ENCODE measurements at regions not wholly inside any gene's neighbourhood (a gene's known extent, or its start where the extent isn't known, plus 50 kb on each side); places are given as distances from the start of the nearest gene placed in this dataset.

DNA sequence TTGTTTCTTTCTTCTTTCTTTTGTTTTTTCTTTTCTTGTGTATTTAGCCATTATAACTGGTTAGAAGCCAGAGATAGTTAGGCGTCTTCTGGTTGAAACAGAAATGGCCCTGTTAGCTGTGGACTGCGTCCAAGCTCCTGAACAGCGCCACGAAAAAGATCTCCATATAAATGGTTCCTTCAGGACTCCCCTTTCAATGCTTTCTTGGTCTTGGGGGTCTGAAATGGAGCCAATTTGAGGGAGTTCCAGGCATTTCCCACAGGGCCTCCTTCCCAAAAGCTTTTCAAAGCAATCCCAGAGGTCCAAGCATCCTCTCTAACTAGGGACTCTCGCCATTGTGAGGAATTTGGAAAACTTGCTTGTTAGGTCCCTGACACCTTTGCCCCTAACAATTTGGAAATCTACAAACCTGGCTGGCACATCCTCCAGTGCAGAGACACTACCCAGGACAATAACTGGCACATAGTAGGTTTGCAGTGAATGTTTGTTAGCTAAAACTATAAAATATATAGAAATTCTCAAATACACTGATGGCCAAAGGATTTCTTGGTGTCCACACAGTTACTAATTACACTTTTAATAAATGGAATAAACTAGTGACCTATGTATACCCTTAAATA, 80.1 kb downstream of the MYCN start:
- no peaks in the 10 kb centered on the region for H3K27me3 ChIP-seq (ENCODE audit: insufficient read depth, low read length)
- no peak overlapping the region for H3K4me3 ChIP-seq (ENCODE audit: low read length)
- H2AFZ ChIP-seq (ENCODE audit: low read depth, low read length), result no peak overlapping the region
- H3K9me3 ChIP-seq (ENCODE audit: low read length), result no peaks in the 10 kb centered on the region
- H3K36me3 ChIP-seq (ENCODE audit: insufficient read depth, low read length), result no peaks in the 10 kb centered on the region
- H3K4me1 ChIP-seq (ENCODE audit: insufficient read depth, low read length), result peaks cover 5% of the 10 kb centered on the region

DNA sequence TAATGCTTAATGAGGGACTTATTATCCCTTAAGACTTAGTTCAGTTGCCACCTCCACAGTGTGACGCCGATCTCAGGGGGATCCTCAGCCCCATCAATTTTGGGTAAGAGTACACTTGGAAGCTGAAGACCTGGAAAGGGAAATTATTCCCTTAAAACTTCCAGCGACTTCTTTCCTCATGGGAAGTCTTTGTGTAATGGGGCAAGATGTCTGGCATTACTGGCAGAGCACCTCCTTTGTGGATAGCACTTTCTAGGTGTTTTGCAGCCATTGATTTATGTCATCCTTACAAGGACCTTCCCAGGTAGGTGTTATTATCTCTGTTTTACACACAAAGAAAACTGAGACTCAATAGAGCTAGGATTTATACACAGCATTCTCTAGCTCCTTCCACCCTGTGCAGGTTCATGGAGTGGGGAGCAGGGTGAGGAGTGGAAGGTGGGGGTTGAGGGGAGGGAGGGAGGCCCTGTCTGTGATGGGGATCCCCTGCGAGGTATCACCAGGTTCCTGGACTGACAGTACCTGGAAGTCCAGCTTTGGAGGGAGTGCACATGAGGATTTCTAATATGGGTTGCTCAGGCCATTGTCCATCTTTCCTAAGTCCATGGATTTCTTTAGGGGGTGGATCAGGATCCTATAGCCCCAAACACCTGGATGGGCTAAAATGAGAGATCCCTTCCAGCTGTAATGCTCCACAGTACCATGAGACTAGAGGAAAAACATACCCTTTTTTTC, 79.4 kb downstream of the MYCN start:
- Histone ChIP-seq H3K4me1 (ENCODE audit: insufficient read depth, low read length) (peaks cover 5% of the 10 kb centered on the region), H3K9me3 (ENCODE audit: low read length) (no peaks in the 10 kb centered on the region), H3K27me3 (ENCODE audit: insufficient read depth, low read length) (no peaks in the 10 kb centered on the region), H2AFZ (ENCODE audit: low read depth, low read length) (no peak overlapping the region), H3K4me3 (ENCODE audit: low read length) (no peak overlapping the region), H3K36me3 (ENCODE audit: insufficient read depth, low read length) (no peaks in the 10 kb centered on the region)

GRCh38 chr2:16019060-16019480, 78.7 kb downstream of the MYCN start:
- Histone ChIP-seq H3K4me3 (ENCODE audit: low read length) (no peak overlapping the region), H2AFZ (ENCODE audit: low read depth, low read length) (no peak overlapping the region), H3K4me1 (ENCODE audit: insufficient read depth, low read length) (peaks cover 5% of the 10 kb centered on the region), H3K9me3 (ENCODE audit: low read length) (no peaks in the 10 kb centered on the region), H3K27me3 (ENCODE audit: insufficient read depth, low read length) (no peaks in the 10 kb centered on the region), H3K36me3 (ENCODE audit: insufficient read depth, low read length) (no peaks in the 10 kb centered on the region)

DNA sequence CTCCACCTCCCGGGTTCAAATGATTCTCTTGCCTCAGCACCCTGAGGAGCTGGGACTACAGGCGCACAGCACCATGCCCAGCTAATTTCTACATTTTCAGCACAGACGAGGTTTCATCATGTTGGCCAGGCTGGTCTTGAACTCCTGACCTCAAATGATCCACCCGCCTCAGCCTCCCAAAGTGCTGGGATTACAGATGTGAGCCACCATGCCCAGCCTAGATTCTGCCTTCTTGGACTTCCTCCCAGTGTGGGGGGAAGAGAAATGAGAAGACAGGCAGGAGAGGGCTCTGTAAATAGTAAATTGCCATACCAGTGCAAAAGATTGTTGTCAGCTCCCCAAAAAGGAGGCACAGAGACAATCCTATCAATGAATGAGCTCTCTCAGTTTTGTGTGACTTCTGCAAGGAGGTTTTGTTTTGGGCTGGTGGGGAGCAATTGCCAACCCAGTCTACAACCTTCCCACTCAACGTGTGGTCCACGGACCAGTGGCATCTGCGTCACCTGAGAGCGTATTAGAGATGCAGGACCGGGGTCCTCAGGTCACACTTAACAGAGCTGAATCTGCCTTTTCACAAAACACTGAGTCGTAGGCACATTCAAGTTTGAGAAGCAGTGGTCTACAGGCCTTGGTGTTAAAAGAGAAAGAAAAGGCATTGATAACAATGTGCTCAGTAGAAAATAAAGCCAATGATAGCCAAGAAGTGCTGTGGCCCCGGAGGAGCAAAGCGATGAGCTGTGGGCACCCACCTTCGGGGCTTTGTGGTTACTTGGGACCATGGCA, 78.1 kb downstream of the MYCN start:
- H3K4me1 ChIP-seq (ENCODE audit: insufficient read depth, low read length), result peaks cover 8% of the 10 kb centered on the region
- H3K27me3 ChIP-seq (ENCODE audit: insufficient read depth, low read length), result no peaks in the 10 kb centered on the region
- H2AFZ ChIP-seq (ENCODE audit: low read depth, low read length), result no peak overlapping the region
- H3K9me3 ChIP-seq (ENCODE audit: low read length), result no peaks in the 10 kb centered on the region
- H3K36me3 ChIP-seq (ENCODE audit: insufficient read depth, low read length), result no peaks in the 10 kb centered on the region
- no peak overlapping the region for H3K4me3 ChIP-seq (ENCODE audit: low read length)

GRCh38 chr2:16016282-16016681, 75.9 kb downstream of the MYCN start:
- Histone ChIP-seq H3K36me3 (ENCODE audit: insufficient read depth, low read length) (no peaks in the 10 kb centered on the region), H3K27me3 (ENCODE audit: insufficient read depth, low read length) (no peaks in the 10 kb centered on the region), H3K9me3 (ENCODE audit: low read length) (no peaks in the 10 kb centered on the region), H3K4me3 (ENCODE audit: low read length) (no peak overlapping the region), H3K4me1 (ENCODE audit: insufficient read depth, low read length) (peaks cover 18% of the 10 kb centered on the region), H2AFZ (ENCODE audit: low read depth, low read length) (no peak overlapping the region)

DNA sequence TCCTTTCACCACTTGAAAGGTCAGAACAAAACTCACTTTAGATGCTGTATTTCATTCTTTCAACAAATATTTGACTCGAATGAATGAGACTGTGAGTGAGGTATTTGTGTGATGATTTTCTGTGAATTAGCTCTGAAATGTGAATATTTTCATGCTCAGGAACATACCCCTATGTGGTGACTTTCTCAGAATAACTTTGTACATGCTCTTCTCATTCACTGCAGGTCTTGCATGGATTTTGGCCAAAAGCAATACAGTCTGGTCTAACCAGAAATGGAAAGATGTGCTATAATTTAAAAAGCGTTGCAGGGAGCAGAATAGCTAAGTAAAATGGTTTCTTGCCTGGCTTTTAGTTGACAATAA, 75.5 kb downstream of the MYCN start:
- Histone ChIP-seq H3K27me3 (ENCODE audit: insufficient read depth, low read length) (no peaks in the 10 kb centered on the region), H2AFZ (ENCODE audit: low read depth, low read length) (no peak overlapping the region), H3K9me3 (ENCODE audit: low read length) (no peaks in the 10 kb centered on the region), H3K36me3 (ENCODE audit: insufficient read depth, low read length) (no peaks in the 10 kb centered on the region), H3K4me1 (ENCODE audit: insufficient read depth, low read length) (peaks cover 18% of the 10 kb centered on the region), H3K4me3 (ENCODE audit: low read length) (no peak overlapping the region)

GRCh38 chr2:16015210-16015902, 75.0 kb downstream of the MYCN start:
- H3K27me3 ChIP-seq (ENCODE audit: insufficient read depth, low read length), result no peaks in the 10 kb centered on the region
- no peaks in the 10 kb centered on the region for H3K9me3 ChIP-seq (ENCODE audit: low read length)
- no peaks in the 10 kb centered on the region for H3K36me3 ChIP-seq (ENCODE audit: insufficient read depth, low read length)
- H3K4me3 ChIP-seq (ENCODE audit: low read length), result no peak overlapping the region
- H2AFZ ChIP-seq (ENCODE audit: low read depth, low read length), result no peak overlapping the region
- H3K4me1 ChIP-seq (ENCODE audit: insufficient read depth, low read length), result peaks cover 18% of the 10 kb centered on the region

GRCh38 chr2:16014802-16015201, 74.5 kb downstream of the MYCN start:
- H3K36me3 ChIP-seq (ENCODE audit: insufficient read depth, low read length), result no peaks in the 10 kb centered on the region
- H3K4me1 ChIP-seq (ENCODE audit: insufficient read depth, low read length), result peaks cover 18% of the 10 kb centered on the region
- H3K27me3 ChIP-seq (ENCODE audit: insufficient read depth, low read length), result no peaks in the 10 kb centered on the region
- H3K9me3 ChIP-seq (ENCODE audit: low read length), result no peaks in the 10 kb centered on the region
- H3K4me3 ChIP-seq (ENCODE audit: low read length), result no peak overlapping the region
- H2AFZ ChIP-seq (ENCODE audit: low read depth, low read length), result no peak overlapping the region

- Histone ChIP-seq H3K9me3 (ENCODE audit: low read length) (no peaks in the 10 kb centered on the region), H3K27me3 (ENCODE audit: insufficient read depth, low read length) (no peaks in the 10 kb centered on the region), H3K36me3 (ENCODE audit: insufficient read depth, low read length) (no peaks in the 10 kb centered on the region), H3K4me3 (ENCODE audit: low read length) (no peak overlapping the region), H3K4me1 (ENCODE audit: insufficient read depth, low read length) (peaks cover 18% of the 10 kb centered on the region), H2AFZ (ENCODE audit: low read depth, low read length) (no peak overlapping the region)
These were observed 73.9 kb downstream of the MYCN start for GRCh38 chr2:16014041-16014787.

GRCh38 chr2:16013359-16013911, 73.1 kb downstream of the MYCN start:
- H2AFZ ChIP-seq (ENCODE audit: low read depth, low read length), result peak overlapping the region; percentile 60
- no peak overlapping the region for H3K4me3 ChIP-seq (ENCODE audit: low read length)
- H3K36me3 ChIP-seq (ENCODE audit: insufficient read depth, low read length), result no peaks in the 10 kb centered on the region
- no peaks in the 10 kb centered on the region for H3K27me3 ChIP-seq (ENCODE audit: insufficient read depth, low read length)
- H3K4me1 ChIP-seq (ENCODE audit: insufficient read depth, low read length), result peaks cover 18% of the 10 kb centered on the region
- H3K9me3 ChIP-seq (ENCODE audit: low read length), result no peaks in the 10 kb centered on the region

GRCh38 chr2:16012626-16013358, 72.4 kb downstream of the MYCN start:
- H3K36me3 ChIP-seq (ENCODE audit: insufficient read depth, low read length), result no peaks in the 10 kb centered on the region

More at GRCh38 chr2:16012626-16013358, 72.4 kb downstream of the MYCN start:
- H3K4me1 ChIP-seq (ENCODE audit: insufficient read depth, low read length), result peaks cover 18% of the 10 kb centered on the region
- H3K9me3 ChIP-seq (ENCODE audit: low read length), result no peaks in the 10 kb centered on the region
- peak overlapping the region; percentile 15 for H3K4me3 ChIP-seq (ENCODE audit: low read length)
- no peaks in the 10 kb centered on the region for H3K27me3 ChIP-seq (ENCODE audit: insufficient read depth, low read length)
- H2AFZ ChIP-seq (ENCODE audit: low read depth, low read length), result peak overlapping the region; percentile 60

Data from neuron (in vitro differentiated cells).